NCI-H345 treated with DMSO at 0.1 percent for 48 hours (cell line): ENCODE measurements at regions not wholly inside any gene's neighbourhood (a gene's known extent, or its start where the extent isn't known, plus 50 kb on each side); places are given as distances from the start of the nearest gene placed in this dataset.

Source experiments
- DNase-seq: peaks from one replicate; lab custom pipeline; 2025; ENCODE audit not compliant: unreplicated experiment; lab: John Stamatoyannopoulos, UW

GRCh38 chr11:64456509-64457320 is 97.8 kb downstream of the RPS6KA4 start:
- DNase-seq: no peak

GRCh38 chr11:64457416-64458010 is 98.2 kb upstream of the SLC22A11 start:
- DNase-seq: no peak

GRCh38 chr11:64458997-64459396 is 96.7 kb upstream of the SLC22A11 start:
- DNase-seq: no peak

- no peak for DNase-seq
Measured at GRCh38 chr11:64459609-64460008, 96.1 kb upstream of the SLC22A11 start.

- no peak for DNase-seq
Measured at GRCh38 chr11:64461081-64461480, 94.7 kb upstream of the SLC22A11 start.

- DNase-seq: no peak
Measured at GRCh38 chr11:64466115-64466718, 89.5 kb upstream of the SLC22A11 start.

GRCh38 chr11:64469288-64469687 is 86.5 kb upstream of the SLC22A11 start:
- DNase-seq: no peak

- DNase-seq: no peak
Measured at GRCh38 chr11:64472593-64473455, 82.9 kb upstream of the SLC22A11 start.

- no peak for DNase-seq
Measured at GRCh38 chr11:64474680-64475079, 81.1 kb upstream of the SLC22A11 start.

GRCh38 chr11:64475145-64475544 is 80.6 kb upstream of the SLC22A11 start:
- no peak for DNase-seq

GRCh38 chr11:64476881-64477280 is 78.9 kb upstream of the SLC22A11 start:
- no peak for DNase-seq

- no peak for DNase-seq
Measured at GRCh38 chr11:64477675-64478074, 78.1 kb upstream of the SLC22A11 start.

- no peak for DNase-seq
Measured at GRCh38 chr11:64482588-64482987, 73.2 kb upstream of the SLC22A11 start.

GRCh38 chr11:64484191-64485022 is 71.3 kb upstream of the SLC22A11 start:
- DNase-seq: no peak

GRCh38 chr11:64485074-64485473 is 70.7 kb upstream of the SLC22A11 start:
- no peak for DNase-seq

GRCh38 chr11:64489831-64490441 is 65.8 kb upstream of the SLC22A11 start:
- DNase-seq: no peak

GRCh38 chr11:64490562-64491216 is 65.1 kb upstream of the SLC22A11 start:
- DNase-seq: no peak

- DNase-seq: no peak
Measured at GRCh38 chr11:64492561-64492960, 63.2 kb upstream of the SLC22A11 start.

GRCh38 chr11:64498136-64498535 is 57.6 kb upstream of the SLC22A11 start:
- DNase-seq: no peak
